Gastroesophageal sphincter (tissue), 3 donors: ENCODE measurements at regions not wholly inside any gene's neighbourhood (a gene's known extent, or its start where the extent isn't known, plus 50 kb on each side); places are given as distances from the start of the nearest gene placed in this dataset.

Experiments
- EP300 ChIP-seq: sonication (generic); formaldehyde crosslinking; IDR thresholded peaks from one replicate; pipeline ENCODE4 v1.6.1; 2017; ENCODE audit warnings: antibody characterized with exemption, mild to moderate bottlenecking
- POLR2A ChIP-seq, 2 donors: fragments of 450-650 bp; IDR thresholded peaks; one replicate each; pipeline ENCODE4 v1.6.1; 2017; ENCODE audit warnings: antibody characterized with exemption in 2 of 2, mild to moderate bottlenecking in 2 of 2, moderate library complexity in 1 of 2
- POLR2AphosphoS5 ChIP-seq: sonication (generic); formaldehyde crosslinking; IDR thresholded peaks from one replicate; pipeline ENCODE4 v1.6.1; 2017; ENCODE audit warnings: antibody characterized with exemption
- TF ChIP-seq, protein P1 (sequence below), 4 experiments: fragments of 200-600 bp in 2 of 4; fragments of 450-650 bp in 2 of 4; sonication (generic) in 1 of 4; IDR thresholded peaks; one replicate each; pipeline ENCODE4 v1.5.1; 2017 to 2019; ENCODE audit warnings: antibody characterized with exemption in 4 of 4, mild to moderate bottlenecking in 2 of 4, moderate library complexity in 2 of 4

GRCh38 chr18:52216666-52217065, 123.3 kb upstream of the DCC start:
- TF ChIP-seq POLR2AphosphoS5 (no peak), POLR2A (IDR thresholded peaks at IDR 0.05) (no peak), EP300 (no peak)
- TF ChIP-seq, protein P1, sequence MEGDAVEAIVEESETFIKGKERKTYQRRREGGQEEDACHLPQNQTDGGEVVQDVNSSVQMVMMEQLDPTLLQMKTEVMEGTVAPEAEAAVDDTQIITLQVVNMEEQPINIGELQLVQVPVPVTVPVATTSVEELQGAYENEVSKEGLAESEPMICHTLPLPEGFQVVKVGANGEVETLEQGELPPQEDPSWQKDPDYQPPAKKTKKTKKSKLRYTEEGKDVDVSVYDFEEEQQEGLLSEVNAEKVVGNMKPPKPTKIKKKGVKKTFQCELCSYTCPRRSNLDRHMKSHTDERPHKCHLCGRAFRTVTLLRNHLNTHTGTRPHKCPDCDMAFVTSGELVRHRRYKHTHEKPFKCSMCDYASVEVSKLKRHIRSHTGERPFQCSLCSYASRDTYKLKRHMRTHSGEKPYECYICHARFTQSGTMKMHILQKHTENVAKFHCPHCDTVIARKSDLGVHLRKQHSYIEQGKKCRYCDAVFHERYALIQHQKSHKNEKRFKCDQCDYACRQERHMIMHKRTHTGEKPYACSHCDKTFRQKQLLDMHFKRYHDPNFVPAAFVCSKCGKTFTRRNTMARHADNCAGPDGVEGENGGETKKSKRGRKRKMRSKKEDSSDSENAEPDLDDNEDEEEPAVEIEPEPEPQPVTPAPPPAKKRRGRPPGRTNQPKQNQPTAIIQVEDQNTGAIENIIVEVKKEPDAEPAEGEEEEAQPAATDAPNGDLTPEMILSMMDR (IDR thresholded peaks at IDR 0.05), result no peak
